ENCODE measurements at regions not wholly inside any gene's neighbourhood (a gene's known extent, or its start where the extent isn't known, plus 50 kb on each side); places are given as distances from the start of the nearest gene placed in this dataset.

GRCh38 chr12:124105546-124105945, 132.5 kb downstream of the ZNF664 start:
- intact Hi-C loops (cut with micrococcal nuclease), result no loop called here
- H3K9me3 ChIP-seq (ENCODE audit: control insufficient read depth in 1 of 2, insufficient read depth in 1 of 2, low read depth in 1 of 2, low read length in 2 of 2), result no peaks in the 10 kb centered on the region
- no peak overlapping the region for H2AFZ ChIP-seq (ENCODE audit: low read depth, low read length, poor library complexity, severe bottlenecking)
- ChIA-PET CTCF (no interaction called here), POLR2A (no interaction called here), RAD21 (ENCODE audit: low non-redundant PET in 1 of 2, low total read pairs in 2 of 2, uncharacterized antibody in 2 of 2, unreplicated experiment in 2 of 2) (no interaction called here)
- no TSS peak for BruUV-seq (replicated peaks)
- H3K4me2 ChIP-seq (ENCODE audit: low read length), result no peak overlapping the region
- H3K79me2 ChIP-seq (ENCODE audit: insufficient read depth, low read length), result no peaks in the 10 kb centered on the region
- no peak overlapping the region for H3K9ac ChIP-seq (ENCODE audit: low read length)
- H4K20me1 ChIP-seq (ENCODE audit: insufficient read depth), result no peaks in the 10 kb centered on the region
- H3K9me2 ChIP-seq (ENCODE audit: insufficient read depth), result no peaks in the 10 kb centered on the region
- H3K27me3 ChIP-seq (ENCODE audit: insufficient read depth, low read length), result no peaks in the 10 kb centered on the region
- H3K4me3 ChIP-seq (replicated peaks in 1 of 2; ENCODE audit: low read depth in 1 of 2, low read length in 2 of 2), result no peak overlapping the region
- no peak for DNase-seq (ENCODE audit: low read depth, low spot score)
- peaks cover 0 to 5% of the 10 kb centered on the region in 2 experiments; a peak in 1 of 4 replicates for H3K4me1 ChIP-seq (ENCODE audit: control insufficient read depth in 1 of 2, insufficient read depth in 2 of 2, low read length in 2 of 2)
- TF ChIP-seq ZFX (IDR thresholded peaks at IDR 0.05) (no peak), YY1 (IDR thresholded peaks at IDR 0.05; ENCODE audit: extremely low read depth, insufficient replicate concordance, low read depth, low read length) (no peak), EZH2 (IDR thresholded peaks at IDR 0.05) (no peak), ZNF274 (IDR thresholded peaks at IDR 0.05; ENCODE audit: low read depth, low read length) (no peak), RAD21 (IDR thresholded peaks at IDR 0.05; ENCODE audit: low read depth) (no peak), CTCF (IDR thresholded peaks at IDR 0.05 in 2 of 3, conservative IDR thresholded peaks at IDR 0.05 in 1 of 3; ENCODE audit: borderline replicate concordance in 1 of 3, insufficient read depth in 1 of 3, low read depth in 2 of 3, low read length in 2 of 3) (no peak)
- no peaks in the 10 kb centered on the region for H3K36me3 ChIP-seq (ENCODE audit: control insufficient read depth in 1 of 2, insufficient read depth in 2 of 2, low read length in 2 of 2)
- no peak for ATAC-seq
- H3K27ac ChIP-seq (ENCODE audit: low read depth, low read length), result no peak overlapping the region

GRCh38 chr12:124107351-124107750, 134.3 kb downstream of the ZNF664 start:
- CTCF ChIA-PET, result no interaction called here
- no peak overlapping the region for H2AFZ ChIP-seq (ENCODE audit: low read depth, low read length, poor library complexity, severe bottlenecking)
- TF ChIP-seq SIN3A (IDR thresholded peaks at IDR 0.05; ENCODE audit: low read depth), result no peak
- TF ChIP-seq ELF1 (IDR thresholded peaks at IDR 0.05; ENCODE audit: borderline replicate concordance, low read depth), result no peak
- no peak for TF ChIP-seq CTCF (IDR thresholded peaks at IDR 0.05 in 2 of 3, conservative IDR thresholded peaks at IDR 0.05 in 1 of 3; ENCODE audit: borderline replicate concordance in 1 of 3, insufficient read depth in 1 of 3, low read depth in 2 of 3, low read length in 2 of 3)
- no peak for TF ChIP-seq CEBPB (IDR thresholded peaks at IDR 0.05; ENCODE audit: low read depth)
- TF ChIP-seq EZH2 (IDR thresholded peaks at IDR 0.05), result no peak
- TF ChIP-seq SP1 (IDR thresholded peaks at IDR 0.05; ENCODE audit: low read depth), result no peak
- no peak for TF ChIP-seq SRF (IDR thresholded peaks at IDR 0.05; ENCODE audit: low read depth)
- no peak for TF ChIP-seq FOSL1 (IDR thresholded peaks at IDR 0.05; ENCODE audit: low read depth)
- TF ChIP-seq YY1 (IDR thresholded peaks at IDR 0.05; ENCODE audit: extremely low read depth, insufficient replicate concordance, low read depth, low read length), result no peak
- TF ChIP-seq EZH2phosphoT487 (IDR thresholded peaks at IDR 0.05; ENCODE audit: borderline replicate concordance), result no peak
- no peak for TF ChIP-seq ZFX (IDR thresholded peaks at IDR 0.05)
- TF ChIP-seq JUND (IDR thresholded peaks at IDR 0.05), result no peak

More at GRCh38 chr12:124107351-124107750, 134.3 kb downstream of the ZNF664 start:
- ChIA-PET POLR2A (no interaction called here), RAD21 (ENCODE audit: low non-redundant PET in 1 of 2, low total read pairs in 2 of 2, uncharacterized antibody in 2 of 2, unreplicated experiment in 2 of 2) (no interaction called here)
- Histone ChIP-seq H3K4me3 (replicated peaks in 1 of 2; ENCODE audit: low read depth in 1 of 2, low read length in 2 of 2) (no peak overlapping the region), H3K27ac (ENCODE audit: low read depth, low read length) (no peak overlapping the region), H3K79me2 (ENCODE audit: insufficient read depth, low read length) (no peaks in the 10 kb centered on the region), H3K27me3 (ENCODE audit: insufficient read depth, low read length) (no peaks in the 10 kb centered on the region), H3K9me2 (ENCODE audit: insufficient read depth) (no peaks in the 10 kb centered on the region), H3K36me3 (ENCODE audit: control insufficient read depth in 1 of 2, insufficient read depth in 2 of 2, low read length in 2 of 2) (no peaks in the 10 kb centered on the region), H3K4me1 (ENCODE audit: control insufficient read depth in 1 of 2, insufficient read depth in 2 of 2, low read length in 2 of 2) (peaks cover 0 to 5% of the 10 kb centered on the region in 2 experiments; a peak in 1 of 4 replicates), H3K9ac (ENCODE audit: low read length) (no peak overlapping the region), H3K9me3 (ENCODE audit: control insufficient read depth in 1 of 2, insufficient read depth in 1 of 2, low read depth in 1 of 2, low read length in 2 of 2) (no peaks in the 10 kb centered on the region), H3K4me2 (ENCODE audit: low read length) (no peak overlapping the region), H4K20me1 (ENCODE audit: insufficient read depth) (no peaks in the 10 kb centered on the region)
- intact Hi-C loops (cut with micrococcal nuclease), result no loop called here
- ATAC-seq, result no peak
- DNase-seq (ENCODE audit: low read depth, low spot score), result no peak
- BruUV-seq (replicated peaks), result no TSS peak
